Muscle of leg (tissue), 3 donors: ENCODE measurements at regions not wholly inside any gene's neighbourhood (a gene's known extent, or its start where the extent isn't known, plus 50 kb on each side); places are given as distances from the start of the nearest gene placed in this dataset.

Experiments
- DNase-seq: peaks from one replicate; pipeline ENCODE4 v3.0.0; 2013
- H3K27ac ChIP-seq: one replicate; pipeline ENCODE4 v1.5.1; 2013; ENCODE audit warnings: mild to moderate bottlenecking, low read length, control low read depth
- H3K27me3 ChIP-seq: one replicate; pipeline ENCODE4 v1.6.1; 2013; ENCODE audit warnings: low read length; ENCODE audit not compliant: control insufficient read depth, insufficient read depth
- H3K36me3 ChIP-seq: one replicate; pipeline ENCODE4 v1.6.1; 2013; ENCODE audit warnings: low read length; ENCODE audit not compliant: control insufficient read depth, insufficient read depth
- H3K4me1 ChIP-seq: one replicate; pipeline ENCODE4 v1.6.1; 2013; ENCODE audit warnings: low read length; ENCODE audit not compliant: control insufficient read depth, insufficient read depth
- H3K4me3 ChIP-seq: one replicate; pipeline ENCODE4 v1.5.1; 2013; ENCODE audit warnings: low read length, control low read depth
- H3K9me3 ChIP-seq: replicated peaks from 2 replicates; pipeline ENCODE4 v1.6.1; 2013; ENCODE audit warnings: low read depth, low read length; ENCODE audit not compliant: control insufficient read depth
- WGBS: methylation state at CpG from one replicate; pipeline ENCODE4 v1.1.5; 2013; ENCODE audit warnings: missing lambda C conversion rate; ENCODE audit not compliant: insufficient coverage; 5-methylcytosine and 5-hydroxymethylcytosine counted together

DNA sequence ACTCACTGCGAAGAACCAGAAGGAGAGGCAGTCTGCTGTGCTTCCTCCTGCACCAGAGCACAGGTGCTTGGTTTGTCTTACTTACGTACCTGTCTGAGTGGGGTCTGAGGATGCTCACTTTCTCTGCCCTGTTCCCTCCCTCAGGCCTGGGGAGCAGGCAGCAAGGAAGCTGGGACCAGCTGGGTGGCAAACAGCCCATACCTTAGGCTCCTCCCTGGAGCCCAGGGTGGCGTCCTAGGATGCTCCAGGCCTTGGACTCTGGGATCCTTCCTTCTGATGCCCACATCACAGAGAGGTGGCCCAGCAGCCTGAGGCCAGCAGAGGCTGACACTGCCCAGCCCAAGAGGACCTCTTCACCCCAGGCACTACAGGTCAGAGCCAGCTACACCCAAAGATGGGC, 593.2 kb downstream of the BRD1 start:
- H3K9me3 ChIP-seq, result no peaks in the 10 kb centered on the region
- H3K4me3 ChIP-seq, result no peak overlapping the region
- no peaks in the 10 kb centered on the region for H3K36me3 ChIP-seq
- H3K27me3 ChIP-seq, result peaks cover 2% of the 10 kb centered on the region
- H3K4me1 ChIP-seq, result no peaks in the 10 kb centered on the region
- DNase-seq, result no peak
- 85% methylated on average over 2 of the region's 3 CpGs for WGBS
- H3K27ac ChIP-seq, result no peak overlapping the region

DNA sequence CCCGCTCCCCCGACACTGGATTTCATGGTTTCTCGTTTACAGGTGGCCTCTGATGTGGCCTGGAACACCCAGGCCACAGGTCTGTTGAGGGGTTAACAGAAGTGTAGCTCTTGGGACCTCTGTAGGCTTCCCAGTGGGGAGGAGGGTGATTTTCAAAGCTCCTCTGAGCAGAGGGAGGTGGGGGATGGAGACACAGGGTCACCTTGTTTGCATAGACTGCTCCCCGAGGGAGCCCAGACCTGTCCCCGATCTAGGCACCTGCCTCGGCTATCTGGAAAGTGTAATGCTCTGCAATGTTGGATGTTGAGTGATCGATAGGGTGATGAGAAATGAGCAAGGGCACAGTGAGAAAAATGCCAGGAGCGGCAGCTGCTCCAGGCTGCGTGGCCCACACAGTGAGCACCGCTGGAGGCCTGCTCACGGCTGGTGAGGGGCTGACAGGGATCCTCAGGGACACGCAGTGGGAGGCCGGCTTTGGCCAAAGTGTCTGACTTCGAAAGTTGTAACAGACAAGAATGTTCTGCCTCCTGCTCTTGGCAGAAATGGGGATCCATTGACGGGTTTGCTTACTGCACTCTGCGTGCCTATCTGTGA, 594.1 kb downstream of the BRD1 start:
- Histone ChIP-seq H3K27ac (no peak overlapping the region), H3K27me3 (peaks cover 2% of the 10 kb centered on the region), H3K4me3 (no peak overlapping the region), H3K9me3 (no peaks in the 10 kb centered on the region), H3K36me3 (no peaks in the 10 kb centered on the region), H3K4me1 (no peaks in the 10 kb centered on the region)
- 59% methylated on average over 13 of the region's 16 CpGs for whole genome bisulfite sequencing
- DNase-seq, result no peak

DNA sequence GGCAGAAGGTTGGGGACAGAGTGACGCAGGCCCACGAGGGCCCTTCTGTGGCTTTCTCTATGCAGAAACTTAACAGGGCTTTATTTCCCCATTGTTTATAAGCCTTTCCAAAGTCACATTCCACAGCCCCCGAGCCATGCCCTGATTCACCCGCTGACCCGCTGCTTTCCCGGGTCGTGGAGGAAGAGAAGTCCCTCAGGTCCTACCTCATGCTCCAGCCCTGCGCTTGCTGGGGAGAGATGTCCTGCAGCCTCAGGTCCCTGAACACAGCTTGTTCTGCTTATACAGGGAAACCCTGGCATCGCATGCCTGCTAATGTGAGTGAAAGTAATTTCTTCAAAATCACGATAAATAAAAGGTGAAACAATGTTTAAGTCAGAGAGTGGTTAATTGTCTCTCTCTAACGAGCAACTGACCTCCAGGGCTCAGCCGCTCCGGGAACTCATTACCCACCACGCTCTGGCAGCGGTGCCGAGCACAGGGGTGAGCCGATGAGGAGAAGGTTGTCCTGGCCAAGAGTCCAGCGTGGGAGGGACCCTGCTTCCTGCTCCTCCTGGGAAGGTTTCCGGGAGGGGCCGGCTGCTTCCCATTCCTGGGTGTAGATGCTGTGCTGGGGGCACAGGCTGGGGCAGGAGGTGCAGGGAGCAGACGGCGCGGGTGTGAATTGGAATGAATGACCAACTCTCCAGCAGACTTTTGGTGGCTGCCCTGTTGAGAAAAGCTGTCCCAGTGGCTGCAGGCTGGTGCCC, 595.2 kb downstream of the BRD1 start:
- peaks cover 2% of the 10 kb centered on the region for H3K27me3 ChIP-seq
- WGBS, result 60% methylated on average over 14 of the region's 23 CpGs
- H3K27ac ChIP-seq, result no peak overlapping the region
- H3K4me3 ChIP-seq, result no peak overlapping the region
- H3K4me1 ChIP-seq, result no peaks in the 10 kb centered on the region
- H3K9me3 ChIP-seq, result no peaks in the 10 kb centered on the region
- no peaks in the 10 kb centered on the region for H3K36me3 ChIP-seq
- DNase-seq, result no peak

DNA sequence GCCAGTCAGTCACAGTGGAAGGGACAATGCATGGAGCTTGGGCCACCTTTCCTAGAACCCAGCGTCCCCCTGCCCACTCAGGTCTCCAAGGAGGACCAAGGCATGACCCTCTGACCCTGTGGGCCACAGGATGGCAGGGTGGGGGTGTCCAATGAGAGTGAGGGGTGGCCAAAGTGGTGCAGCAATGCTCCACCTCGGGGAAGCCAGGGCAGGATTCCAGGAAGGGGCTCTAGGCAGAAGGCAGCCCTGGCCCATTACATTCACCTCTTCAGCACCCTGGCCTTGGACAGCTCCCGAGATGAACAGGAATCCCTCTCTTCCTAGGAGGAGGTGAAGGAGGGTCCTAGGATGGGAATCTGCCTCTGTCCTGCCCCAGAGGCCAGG, 597.5 kb downstream of the BRD1 start:
- no peak overlapping the region for H3K27ac ChIP-seq
- H3K4me1 ChIP-seq, result no peaks in the 10 kb centered on the region
- WGBS, result 100% methylated on average over 1 of the region's 3 CpGs
- H3K27me3 ChIP-seq, result peaks cover 2% of the 10 kb centered on the region
- no peaks in the 10 kb centered on the region for H3K36me3 ChIP-seq
- peak; percentile 17 for DNase-seq
- H3K9me3 ChIP-seq, result no peaks in the 10 kb centered on the region
- no peak overlapping the region for H3K4me3 ChIP-seq

DNA sequence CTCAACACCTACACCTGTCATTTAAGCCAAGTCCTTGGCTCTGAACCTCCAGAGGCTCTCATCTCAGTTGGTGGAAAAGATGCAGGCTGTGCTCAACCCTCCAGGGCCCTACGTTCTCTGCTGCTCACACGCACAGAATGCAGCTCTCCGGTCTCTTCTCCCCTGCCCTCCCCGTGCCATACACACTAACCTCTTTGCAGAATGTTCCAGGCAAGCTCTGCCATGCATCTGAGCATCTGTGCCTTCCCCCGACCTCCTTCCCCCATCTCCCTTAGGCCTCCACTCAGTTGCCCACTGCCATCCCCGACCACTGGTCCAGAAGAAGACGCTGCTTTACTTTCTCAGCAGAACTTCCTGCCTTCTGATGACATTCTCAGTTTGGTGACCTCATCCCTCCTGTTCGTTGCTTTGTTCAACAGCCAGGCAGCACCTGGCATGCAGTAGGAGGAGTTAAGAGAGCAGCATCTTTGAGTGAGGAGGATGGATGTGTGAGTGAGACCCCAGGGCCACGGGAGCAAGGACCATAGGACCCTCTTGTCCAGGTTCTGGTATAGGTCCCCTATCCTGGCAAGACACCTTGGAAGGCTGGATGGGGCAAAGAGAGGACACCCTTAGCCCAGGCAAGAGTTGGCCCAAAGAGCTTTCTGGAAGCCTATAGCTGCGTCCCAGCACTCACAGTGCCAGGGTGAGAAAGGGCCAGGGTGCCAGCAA, 598.0 kb downstream of the BRD1 start:
- H3K9me3 ChIP-seq, result no peaks in the 10 kb centered on the region
- no peak overlapping the region for H3K27ac ChIP-seq
- H3K4me3 ChIP-seq, result no peak overlapping the region
- H3K4me1 ChIP-seq, result no peaks in the 10 kb centered on the region
- 68% methylated on average over 9 of the region's 10 CpGs for WGBS
- H3K36me3 ChIP-seq, result no peaks in the 10 kb centered on the region
- H3K27me3 ChIP-seq, result peaks cover 2% of the 10 kb centered on the region
- DNase-seq, result no peak

DNA sequence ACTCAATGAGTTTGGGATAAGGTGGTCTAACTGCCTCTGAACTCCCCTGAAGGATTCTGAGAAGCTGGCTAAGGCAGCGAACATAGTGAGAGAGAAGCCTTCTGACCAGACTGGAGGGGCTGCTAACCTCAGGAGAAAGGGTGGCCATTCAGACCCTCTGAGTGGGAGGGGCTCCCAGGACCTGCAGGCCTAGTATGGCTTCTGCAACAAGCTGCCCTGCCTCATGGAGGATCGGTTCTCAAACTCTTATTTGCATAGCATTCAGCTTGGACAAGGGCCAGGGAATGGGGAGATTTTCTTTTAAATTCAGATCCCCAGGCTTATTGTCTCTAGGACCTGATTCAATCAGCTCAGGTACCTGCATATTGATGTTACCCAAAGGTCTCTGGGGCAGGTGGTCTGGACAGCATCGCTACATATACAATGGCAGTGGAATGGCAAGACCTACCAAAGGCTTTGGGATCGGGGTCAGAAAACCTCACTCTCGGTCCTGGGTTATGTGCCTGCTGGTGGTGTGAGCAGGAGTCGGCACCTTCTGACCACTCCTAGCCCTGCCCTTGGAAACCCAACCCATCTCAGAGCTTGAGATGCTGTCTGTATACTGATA, 599.1 kb downstream of the BRD1 start:
- Histone ChIP-seq H3K9me3 (no peaks in the 10 kb centered on the region), H3K4me3 (no peak overlapping the region), H3K4me1 (no peaks in the 10 kb centered on the region), H3K27me3 (peaks cover 2% of the 10 kb centered on the region), H3K27ac (no peak overlapping the region), H3K36me3 (no peaks in the 10 kb centered on the region)
- no peak for DNase-seq
- WGBS, result 85% methylated on average over 4 of the region's 6 CpGs

DNA sequence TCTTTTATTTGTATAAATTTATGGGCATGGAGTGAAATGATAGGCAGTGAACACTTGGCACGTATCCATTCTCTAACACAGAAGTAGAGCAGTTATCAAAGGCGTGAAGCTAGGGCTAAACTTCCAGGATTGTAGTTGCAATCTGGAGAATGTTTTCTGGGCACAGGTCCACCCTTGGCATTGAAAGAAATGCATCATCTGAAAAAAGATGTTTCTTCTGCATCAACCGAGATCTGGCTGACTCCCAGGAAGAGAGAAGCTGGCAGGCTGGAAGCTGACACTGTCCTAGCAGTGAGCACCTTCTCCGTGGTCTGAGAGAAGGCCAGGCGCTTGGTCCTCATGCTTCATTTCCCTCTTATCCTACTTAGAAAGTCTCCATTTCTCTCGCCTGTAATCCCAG, 600.0 kb downstream of the BRD1 start:
- Histone ChIP-seq H3K27ac (no peak overlapping the region), H3K27me3 (peaks cover 2% of the 10 kb centered on the region), H3K36me3 (no peaks in the 10 kb centered on the region), H3K9me3 (no peaks in the 10 kb centered on the region), H3K4me1 (no peaks in the 10 kb centered on the region), H3K4me3 (no peak overlapping the region)
- DNase-seq, result no peak
- 67% methylated on average over 3 of the region's 6 CpGs for WGBS

DNA sequence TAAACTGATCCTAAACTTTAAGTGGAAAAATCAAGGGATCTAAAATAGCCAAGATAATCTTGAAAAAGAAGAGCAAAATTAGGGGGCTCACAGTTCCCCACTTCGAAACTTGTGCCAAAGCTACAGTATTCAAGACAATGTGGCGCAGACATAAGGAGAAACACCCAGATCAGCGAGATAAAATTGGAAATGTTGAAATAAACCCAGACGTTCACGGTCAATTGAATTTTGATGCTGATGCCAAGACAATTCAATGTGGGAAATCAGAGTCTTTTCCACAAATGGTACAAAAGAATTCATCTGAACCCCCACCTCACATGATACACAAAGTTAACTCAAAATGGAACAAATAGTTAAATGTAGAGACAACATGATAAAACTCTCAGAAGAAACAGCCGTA, 601.6 kb downstream of the BRD1 start:
- Histone ChIP-seq H3K9me3 (no peaks in the 10 kb centered on the region), H3K4me1 (no peaks in the 10 kb centered on the region), H3K36me3 (no peaks in the 10 kb centered on the region), H3K4me3 (no peak overlapping the region), H3K27me3 (no peaks in the 10 kb centered on the region), H3K27ac (no peak overlapping the region)
- no peak for DNase-seq
- 80% methylated on average over 2 of the region's 6 CpGs for WGBS

DNA sequence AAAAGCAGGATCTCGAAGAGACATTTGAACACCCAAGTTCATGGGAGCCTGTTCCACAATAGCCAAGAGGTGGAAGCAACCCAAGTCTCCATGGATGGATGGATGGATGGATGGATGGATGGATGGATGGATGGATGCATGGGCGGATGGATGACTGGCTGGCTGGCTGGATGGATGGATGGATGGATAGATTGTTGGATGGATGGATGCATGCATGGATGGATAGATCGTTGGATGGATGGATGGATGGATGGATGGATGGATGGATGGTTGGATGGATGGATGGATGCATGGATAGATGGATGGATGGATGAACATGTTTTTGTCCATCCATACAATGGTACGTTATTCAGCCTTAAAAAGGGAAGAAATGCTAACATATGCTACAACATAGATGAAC, 603.4 kb downstream of the BRD1 start:
- Histone ChIP-seq H3K36me3 (no peaks in the 10 kb centered on the region), H3K9me3 (no peaks in the 10 kb centered on the region), H3K27ac (no peak overlapping the region), H3K4me1 (no peaks in the 10 kb centered on the region), H3K4me3 (no peak overlapping the region), H3K27me3 (no peaks in the 10 kb centered on the region)
- 73% methylated on average over 3 of the region's 4 CpGs for WGBS
- DNase-seq, result no peak

DNA sequence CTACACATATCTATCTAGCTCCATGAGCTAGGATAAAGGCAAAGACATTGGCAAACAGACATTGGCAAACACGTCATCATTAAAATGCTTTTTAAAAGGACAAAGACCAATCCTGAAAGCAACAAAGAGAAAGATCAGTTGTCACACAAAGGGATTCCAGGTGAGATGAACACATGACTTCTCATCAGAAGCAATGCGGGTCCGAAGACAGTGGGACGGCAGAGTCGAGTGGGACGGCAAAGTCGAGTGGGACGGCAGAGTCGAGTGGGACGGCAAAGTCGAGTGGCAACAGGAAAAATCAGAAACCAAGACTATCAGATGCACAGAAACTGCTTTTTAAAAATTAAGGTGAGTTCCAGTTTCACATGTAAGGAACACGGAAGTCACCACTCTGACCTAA, 609.5 kb downstream of the BRD1 start:
- Histone ChIP-seq H3K36me3 (no peaks in the 10 kb centered on the region), H3K4me1 (no peaks in the 10 kb centered on the region), H3K27me3 (no peaks in the 10 kb centered on the region), H3K4me3 (no peak overlapping the region), H3K27ac (no peak overlapping the region), H3K9me3 (no peaks in the 10 kb centered on the region)
- no peak for DNase-seq
- 84% methylated on average over 10 of the region's 12 CpGs for WGBS
